ENCODE measurements at regions not wholly inside any gene's neighbourhood (a gene's known extent, or its start where the extent isn't known, plus 50 kb on each side); places are given as distances from the start of the nearest gene placed in this dataset.

- TF ChIP-seq CTCF (IDR thresholded peaks at IDR 0.05 in 2 of 3, conservative IDR thresholded peaks at IDR 0.05 in 1 of 3; ENCODE audit: borderline replicate concordance in 1 of 3, insufficient read depth in 1 of 3, low read depth in 2 of 3, low read length in 2 of 3), result no peak
- TF ChIP-seq POLR2A (IDR thresholded peaks at IDR 0.05; ENCODE audit: borderline replicate concordance, extremely low read depth, insufficient read depth, insufficient read length), result no peak
- TF ChIP-seq POLR2AphosphoS5 (IDR thresholded peaks at IDR 0.05; ENCODE audit: low read depth, low read length), result no peak
- no peak for TF ChIP-seq YY1 (IDR thresholded peaks at IDR 0.05; ENCODE audit: extremely low read depth, insufficient replicate concordance, low read depth, low read length)
- TF ChIP-seq EZH2 (IDR thresholded peaks at IDR 0.05), result no peak
- TF ChIP-seq ZFX (IDR thresholded peaks at IDR 0.05), result no peak
- TF ChIP-seq ATF3 (IDR thresholded peaks at IDR 0.05), result no peak
- TF ChIP-seq CEBPB (IDR thresholded peaks at IDR 0.05; ENCODE audit: low read depth), result no peak
- TF ChIP-seq REST (IDR thresholded peaks at IDR 0.05; ENCODE audit: low read depth), result no peak
- TF ChIP-seq CBX3 (IDR thresholded peaks at IDR 0.05; ENCODE audit: low read depth), result no peak
- TF ChIP-seq SRF (IDR thresholded peaks at IDR 0.05; ENCODE audit: low read depth), result no peak
- no peak for TF ChIP-seq EZH2phosphoT487 (IDR thresholded peaks at IDR 0.05; ENCODE audit: borderline replicate concordance)
- no peak for TF ChIP-seq JUND (IDR thresholded peaks at IDR 0.05)
- no peak for TF ChIP-seq ZNF274 (IDR thresholded peaks at IDR 0.05; ENCODE audit: low read depth, low read length)
Measured at GRCh38 chr5:130976493-130976892, 188.6 kb downstream of the HINT1 start.

Measured in HCT116 (cell line).